Lower leg skin (tissue), 3 donors: ENCODE measurements at regions not wholly inside any gene's neighbourhood (a gene's known extent, or its start where the extent isn't known, plus 50 kb on each side); places are given as distances from the start of the nearest gene placed in this dataset.

Experiments
- POLR2A ChIP-seq, 2 donors: fragments of 450-650 bp; IDR thresholded peaks; one replicate each; pipeline ENCODE4 v1.6.1; 2016 to 2017; ENCODE audit warnings: antibody characterized with exemption in 2 of 2, mild to moderate bottlenecking in 1 of 2, moderate library complexity in 1 of 2
- TF ChIP-seq, protein P1 (sequence below), 3 donors: fragments of 450-650 bp; IDR thresholded peaks; one replicate each; pipeline ENCODE4 v1.5.1; 2016; ENCODE audit warnings: antibody characterized with exemption in 3 of 3, mild to moderate bottlenecking in 3 of 3, moderate library complexity in 2 of 3

DNA sequence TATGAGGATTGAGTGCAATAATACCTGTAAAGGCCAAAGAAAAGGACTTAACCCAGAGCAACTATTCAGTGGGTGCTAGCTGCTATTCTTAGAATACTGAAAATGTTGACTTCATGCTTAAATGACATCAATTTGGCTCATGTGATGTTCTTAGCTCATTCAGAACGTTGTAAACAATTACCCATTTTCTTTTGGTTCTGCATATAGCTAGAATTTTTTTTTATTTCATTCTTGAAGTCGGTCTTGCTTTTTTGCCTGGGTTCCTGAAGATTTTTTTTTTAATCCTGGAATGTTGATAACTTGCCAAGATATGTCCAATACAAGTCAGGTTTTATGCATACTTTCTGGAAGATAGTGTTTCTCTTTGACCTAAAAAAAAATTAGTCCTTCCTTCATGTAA is 772.0 kb downstream of the LTN1 start:
- TF ChIP-seq, protein P1, sequence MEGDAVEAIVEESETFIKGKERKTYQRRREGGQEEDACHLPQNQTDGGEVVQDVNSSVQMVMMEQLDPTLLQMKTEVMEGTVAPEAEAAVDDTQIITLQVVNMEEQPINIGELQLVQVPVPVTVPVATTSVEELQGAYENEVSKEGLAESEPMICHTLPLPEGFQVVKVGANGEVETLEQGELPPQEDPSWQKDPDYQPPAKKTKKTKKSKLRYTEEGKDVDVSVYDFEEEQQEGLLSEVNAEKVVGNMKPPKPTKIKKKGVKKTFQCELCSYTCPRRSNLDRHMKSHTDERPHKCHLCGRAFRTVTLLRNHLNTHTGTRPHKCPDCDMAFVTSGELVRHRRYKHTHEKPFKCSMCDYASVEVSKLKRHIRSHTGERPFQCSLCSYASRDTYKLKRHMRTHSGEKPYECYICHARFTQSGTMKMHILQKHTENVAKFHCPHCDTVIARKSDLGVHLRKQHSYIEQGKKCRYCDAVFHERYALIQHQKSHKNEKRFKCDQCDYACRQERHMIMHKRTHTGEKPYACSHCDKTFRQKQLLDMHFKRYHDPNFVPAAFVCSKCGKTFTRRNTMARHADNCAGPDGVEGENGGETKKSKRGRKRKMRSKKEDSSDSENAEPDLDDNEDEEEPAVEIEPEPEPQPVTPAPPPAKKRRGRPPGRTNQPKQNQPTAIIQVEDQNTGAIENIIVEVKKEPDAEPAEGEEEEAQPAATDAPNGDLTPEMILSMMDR (IDR thresholded peaks at IDR 0.05), result no peak
- no peak for TF ChIP-seq POLR2A (IDR thresholded peaks at IDR 0.05)
